ENCODE measurements at regions not wholly inside any gene's neighbourhood (a gene's known extent, or its start where the extent isn't known, plus 50 kb on each side); places are given as distances from the start of the nearest gene placed in this dataset.
"Not testable (repeated sequence)": the region's sequence is repeated elsewhere in the genome, so short reads cannot be mapped to it uniquely, and the experiment has no call there.

DNA sequence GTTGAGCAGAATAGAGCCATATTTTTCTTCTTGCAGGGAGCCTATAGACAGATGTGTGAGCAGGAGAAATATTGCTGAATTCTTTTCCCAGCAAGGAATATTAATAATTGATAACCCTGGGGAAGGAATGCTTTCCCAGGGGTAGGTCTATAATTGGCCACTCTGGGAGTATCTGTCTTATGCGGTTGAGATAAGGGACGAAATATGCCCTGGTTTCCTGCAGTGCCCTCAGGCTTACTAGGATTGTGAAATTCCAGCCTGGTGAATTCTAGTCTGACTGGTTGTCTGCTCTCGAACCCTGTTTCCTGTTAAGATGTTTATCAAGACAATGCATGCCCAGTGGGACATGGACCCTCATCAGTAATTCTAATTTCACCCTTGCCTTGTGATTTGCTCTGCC lies 317.7 kb downstream of the NEK10 start:
- H3K4me1 Mint-ChIP-seq; DNase-seq (ENCODE audit: low spot score); ATAC-seq; CTCF ChIA-PET; H3K27me3 Mint-ChIP-seq (ENCODE audit: low read depth); H3K27ac Mint-ChIP-seq; H3K4me3 Mint-ChIP-seq; POLR2A ChIA-PET: not testable (repeated sequence)
- H3K9me3 Mint-ChIP-seq: peaks cover 80% of the 10 kb centered on the region
- peaks cover 76% of the 10 kb centered on the region for H3K36me3 Mint-ChIP-seq

DNA sequence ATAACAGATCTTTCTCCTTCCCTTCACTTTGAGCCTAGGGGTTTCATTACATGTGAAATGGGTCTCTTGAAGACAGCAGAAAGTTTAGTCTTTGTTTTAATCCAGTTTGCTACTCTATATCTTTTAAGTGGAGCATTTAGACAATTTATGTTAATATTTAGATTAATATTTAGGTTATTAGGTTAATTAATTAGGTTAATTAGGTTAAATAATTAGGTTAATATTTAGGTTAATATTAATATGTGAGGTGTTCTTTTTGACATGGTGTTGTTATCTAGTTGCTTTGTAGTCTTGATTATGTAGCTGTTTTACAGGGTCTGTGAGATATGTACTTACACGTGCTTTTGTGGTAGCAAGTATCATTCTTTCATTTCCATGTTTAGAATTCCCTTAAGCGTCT lies 312.9 kb downstream of the NEK10 start:
- ATAC-seq (no peak), DNase-seq (ENCODE audit: low spot score) (no peak)
- Mint-ChIP-seq H3K27ac (no peak overlapping the region), H3K4me1 (0 out of 2 replicates have a peak, but pooled peaks cover 3% of the 10 kb centered on the region), H3K4me3 (no peak overlapping the region), H3K36me3 (peaks cover 68% of the 10 kb centered on the region), H3K27me3 (ENCODE audit: low read depth) (no peaks in the 10 kb centered on the region; the same call in 1 of the 2 replicates), H3K9me3 (peaks cover 75% of the 10 kb centered on the region)
- POLR2A ChIA-PET: no interaction called here
- no peak for TF ChIP-seq PRRX2 (CRISPR knock-in tag; IDR thresholded peaks at IDR 0.05)
- TF ChIP-seq, protein P1, sequence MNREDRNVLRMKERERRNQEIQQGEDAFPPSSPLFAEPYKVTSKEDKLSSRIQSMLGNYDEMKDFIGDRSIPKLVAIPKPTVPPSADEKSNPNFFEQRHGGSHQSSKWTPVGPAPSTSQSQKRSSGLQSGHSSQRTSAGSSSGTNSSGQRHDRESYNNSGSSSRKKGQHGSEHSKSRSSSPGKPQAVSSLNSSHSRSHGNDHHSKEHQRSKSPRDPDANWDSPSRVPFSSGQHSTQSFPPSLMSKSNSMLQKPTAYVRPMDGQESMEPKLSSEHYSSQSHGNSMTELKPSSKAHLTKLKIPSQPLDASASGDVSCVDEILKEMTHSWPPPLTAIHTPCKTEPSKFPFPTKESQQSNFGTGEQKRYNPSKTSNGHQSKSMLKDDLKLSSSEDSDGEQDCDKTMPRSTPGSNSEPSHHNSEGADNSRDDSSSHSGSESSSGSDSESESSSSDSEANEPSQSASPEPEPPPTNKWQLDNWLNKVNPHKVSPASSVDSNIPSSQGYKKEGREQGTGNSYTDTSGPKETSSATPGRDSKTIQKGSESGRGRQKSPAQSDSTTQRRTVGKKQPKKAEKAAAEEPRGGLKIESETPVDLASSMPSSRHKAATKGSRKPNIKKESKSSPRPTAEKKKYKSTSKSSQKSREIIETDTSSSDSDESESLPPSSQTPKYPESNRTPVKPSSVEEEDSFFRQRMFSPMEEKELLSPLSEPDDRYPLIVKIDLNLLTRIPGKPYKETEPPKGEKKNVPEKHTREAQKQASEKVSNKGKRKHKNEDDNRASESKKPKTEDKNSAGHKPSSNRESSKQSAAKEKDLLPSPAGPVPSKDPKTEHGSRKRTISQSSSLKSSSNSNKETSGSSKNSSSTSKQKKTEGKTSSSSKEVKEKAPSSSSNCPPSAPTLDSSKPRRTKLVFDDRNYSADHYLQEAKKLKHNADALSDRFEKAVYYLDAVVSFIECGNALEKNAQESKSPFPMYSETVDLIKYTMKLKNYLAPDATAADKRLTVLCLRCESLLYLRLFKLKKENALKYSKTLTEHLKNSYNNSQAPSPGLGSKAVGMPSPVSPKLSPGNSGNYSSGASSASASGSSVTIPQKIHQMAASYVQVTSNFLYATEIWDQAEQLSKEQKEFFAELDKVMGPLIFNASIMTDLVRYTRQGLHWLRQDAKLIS (CRISPR knock-in tag; IDR thresholded peaks at IDR 0.05; ENCODE audit: borderline replicate concordance): no peak
- no peak for TF ChIP-seq GTF2I (CRISPR knock-in tag; conservative IDR thresholded peaks at IDR 0.05)
- no peak for TF ChIP-seq TEAD4 (CRISPR knock-in tag; IDR thresholded peaks at IDR 0.05)
- no peak for TF ChIP-seq ZNF416 (CRISPR knock-in tag; IDR thresholded peaks at IDR 0.05)
- peak; percentile 69; the same call in 1 of the 2 replicates for TF ChIP-seq HMGA2 (CRISPR knock-in tag; IDR thresholded peaks at IDR 0.05)
- no peak for TF ChIP-seq ATF1 (CRISPR knock-in tag; IDR thresholded peaks at IDR 0.05)
- no peak for TF ChIP-seq ZNF317 (CRISPR knock-in tag; IDR thresholded peaks at IDR 0.05; ENCODE audit: borderline replicate concordance, low read depth)
- CTCF ChIA-PET: no interaction called here

DNA sequence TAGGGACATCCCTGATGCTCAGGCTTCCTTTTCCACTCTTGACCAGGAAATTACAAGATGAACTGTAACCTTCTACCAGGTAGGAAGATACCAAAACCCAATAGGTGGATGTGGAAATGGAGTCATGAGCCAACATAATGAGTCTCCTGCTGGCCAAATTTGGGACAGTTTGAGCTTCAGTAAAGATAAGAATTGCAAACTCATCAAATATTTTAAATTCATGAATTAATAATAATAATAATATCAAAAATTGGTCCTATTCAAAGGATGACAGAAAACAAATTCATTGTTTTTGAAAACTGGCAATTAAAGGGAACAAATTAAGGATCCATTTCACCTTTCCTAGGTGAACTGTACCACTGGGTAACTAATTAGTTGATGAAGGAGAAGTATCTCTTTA lies 309.7 kb downstream of the NEK10 start:
- POLR2A ChIA-PET: no interaction called here
- peaks cover 43% of the 10 kb centered on the region for H3K9me3 Mint-ChIP-seq
- ATAC-seq: no peak
- H3K36me3 Mint-ChIP-seq: peaks cover 36% of the 10 kb centered on the region
- DNase-seq (ENCODE audit: low spot score): no peak
- H3K27me3 Mint-ChIP-seq (ENCODE audit: low read depth): no peaks in the 10 kb centered on the region; the same call in 1 of the 2 replicates
- no peak overlapping the region for H3K4me3 Mint-ChIP-seq
- CTCF ChIA-PET: no interaction called here
- H3K27ac Mint-ChIP-seq: no peak overlapping the region
- 0 out of 2 replicates have a peak, but pooled peaks cover 3% of the 10 kb centered on the region for H3K4me1 Mint-ChIP-seq
- TF ChIP-seq TEAD4 (CRISPR knock-in tag; IDR thresholded peaks at IDR 0.05) (no peak), ZNF396 (CRISPR knock-in tag; IDR thresholded peaks at IDR 0.05; ENCODE audit: borderline replicate concordance) (no peak), ZNF219 (CRISPR knock-in tag; IDR thresholded peaks at IDR 0.05; ENCODE audit: borderline replicate concordance) (no peak), JAZF1 (CRISPR knock-in tag; IDR thresholded peaks at IDR 0.05) (no peak), ZNF232 (CRISPR knock-in tag; IDR thresholded peaks at IDR 0.05) (no peak), ELF4 (CRISPR knock-in tag; IDR thresholded peaks at IDR 0.05; ENCODE audit: low read depth) (no peak), GRHL2 (CRISPR knock-in tag; IDR thresholded peaks at IDR 0.05; ENCODE audit: insufficient replicate concordance, severe bottlenecking) (no peak), SMAD3 (CRISPR knock-in tag; IDR thresholded peaks at IDR 0.05; ENCODE audit: borderline replicate concordance) (no peak), ZNF263 (CRISPR knock-in tag; IDR thresholded peaks at IDR 0.05; ENCODE audit: low read depth) (no peak), GTF2I (CRISPR knock-in tag; conservative IDR thresholded peaks at IDR 0.05) (no peak), NFATC4 (CRISPR knock-in tag; IDR thresholded peaks at IDR 0.05) (no peak), ESRRA (CRISPR knock-in tag; IDR thresholded peaks at IDR 0.05; ENCODE audit: borderline replicate concordance) (no peak)
- TF ChIP-seq, protein P2, sequence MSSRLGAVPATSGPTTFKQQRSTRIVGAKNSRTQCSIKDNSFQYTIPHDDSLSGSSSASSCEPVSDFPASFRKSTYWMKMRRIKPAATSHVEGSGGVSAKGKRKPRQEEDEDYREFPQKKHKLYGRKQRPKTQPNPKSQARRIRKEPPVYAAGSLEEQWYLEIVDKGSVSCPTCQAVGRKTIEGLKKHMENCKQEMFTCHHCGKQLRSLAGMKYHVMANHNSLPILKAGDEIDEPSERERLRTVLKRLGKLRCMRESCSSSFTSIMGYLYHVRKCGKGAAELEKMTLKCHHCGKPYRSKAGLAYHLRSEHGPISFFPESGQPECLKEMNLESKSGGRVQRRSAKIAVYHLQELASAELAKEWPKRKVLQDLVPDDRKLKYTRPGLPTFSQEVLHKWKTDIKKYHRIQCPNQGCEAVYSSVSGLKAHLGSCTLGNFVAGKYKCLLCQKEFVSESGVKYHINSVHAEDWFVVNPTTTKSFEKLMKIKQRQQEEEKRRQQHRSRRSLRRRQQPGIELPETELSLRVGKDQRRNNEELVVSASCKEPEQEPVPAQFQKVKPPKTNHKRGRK (CRISPR knock-in tag; IDR thresholded peaks at IDR 0.05; ENCODE audit: borderline replicate concordance): no peak
- TF ChIP-seq, protein P3, sequence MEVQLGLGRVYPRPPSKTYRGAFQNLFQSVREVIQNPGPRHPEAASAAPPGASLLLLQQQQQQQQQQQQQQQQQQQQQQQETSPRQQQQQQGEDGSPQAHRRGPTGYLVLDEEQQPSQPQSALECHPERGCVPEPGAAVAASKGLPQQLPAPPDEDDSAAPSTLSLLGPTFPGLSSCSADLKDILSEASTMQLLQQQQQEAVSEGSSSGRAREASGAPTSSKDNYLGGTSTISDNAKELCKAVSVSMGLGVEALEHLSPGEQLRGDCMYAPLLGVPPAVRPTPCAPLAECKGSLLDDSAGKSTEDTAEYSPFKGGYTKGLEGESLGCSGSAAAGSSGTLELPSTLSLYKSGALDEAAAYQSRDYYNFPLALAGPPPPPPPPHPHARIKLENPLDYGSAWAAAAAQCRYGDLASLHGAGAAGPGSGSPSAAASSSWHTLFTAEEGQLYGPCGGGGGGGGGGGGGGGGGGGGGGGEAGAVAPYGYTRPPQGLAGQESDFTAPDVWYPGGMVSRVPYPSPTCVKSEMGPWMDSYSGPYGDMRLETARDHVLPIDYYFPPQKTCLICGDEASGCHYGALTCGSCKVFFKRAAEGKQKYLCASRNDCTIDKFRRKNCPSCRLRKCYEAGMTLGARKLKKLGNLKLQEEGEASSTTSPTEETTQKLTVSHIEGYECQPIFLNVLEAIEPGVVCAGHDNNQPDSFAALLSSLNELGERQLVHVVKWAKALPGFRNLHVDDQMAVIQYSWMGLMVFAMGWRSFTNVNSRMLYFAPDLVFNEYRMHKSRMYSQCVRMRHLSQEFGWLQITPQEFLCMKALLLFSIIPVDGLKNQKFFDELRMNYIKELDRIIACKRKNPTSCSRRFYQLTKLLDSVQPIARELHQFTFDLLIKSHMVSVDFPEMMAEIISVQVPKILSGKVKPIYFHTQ (CRISPR knock-in tag; IDR thresholded peaks at IDR 0.05): no peak
- TF ChIP-seq, protein P4, sequence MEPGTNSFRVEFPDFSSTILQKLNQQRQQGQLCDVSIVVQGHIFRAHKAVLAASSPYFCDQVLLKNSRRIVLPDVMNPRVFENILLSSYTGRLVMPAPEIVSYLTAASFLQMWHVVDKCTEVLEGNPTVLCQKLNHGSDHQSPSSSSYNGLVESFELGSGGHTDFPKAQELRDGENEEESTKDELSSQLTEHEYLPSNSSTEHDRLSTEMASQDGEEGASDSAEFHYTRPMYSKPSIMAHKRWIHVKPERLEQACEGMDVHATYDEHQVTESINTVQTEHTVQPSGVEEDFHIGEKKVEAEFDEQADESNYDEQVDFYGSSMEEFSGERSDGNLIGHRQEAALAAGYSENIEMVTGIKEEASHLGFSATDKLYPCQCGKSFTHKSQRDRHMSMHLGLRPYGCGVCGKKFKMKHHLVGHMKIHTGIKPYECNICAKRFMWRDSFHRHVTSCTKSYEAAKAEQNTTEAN (CRISPR knock-in tag; IDR thresholded peaks at IDR 0.05): no peak

Data from WTC11 (cell line).